HUES6 (cell line): ENCODE measurements at regions not wholly inside any gene's neighbourhood (a gene's known extent, or its start where the extent isn't known, plus 50 kb on each side); places are given as distances from the start of the nearest gene placed in this dataset.

Experiments used
- H3K27ac ChIP-seq: 2 replicates; pipeline ENCODE4 v1.7.0; 2013; ENCODE audit warnings: low read depth, mild to moderate bottlenecking, low read length, inconsistent platforms
- H3K27me3 ChIP-seq: 2 replicates; pipeline ENCODE4 v1.6.1; 2013; ENCODE audit warnings: low read length; ENCODE audit not compliant: control insufficient read depth, insufficient read depth
- H3K36me3 ChIP-seq: 2 replicates; pipeline ENCODE4 v1.6.1; 2013; ENCODE audit warnings: low read length; ENCODE audit not compliant: control insufficient read depth, insufficient read depth
- H3K4me1 ChIP-seq: 2 replicates; pipeline ENCODE4 v1.6.1; 2013; ENCODE audit warnings: low read length; ENCODE audit not compliant: control insufficient read depth, insufficient read depth
- H3K4me3 ChIP-seq: 2 replicates; pipeline ENCODE4 v1.5.1; 2013; ENCODE audit warnings: low read depth, low read length
- H3K9ac ChIP-seq: one replicate; pipeline ENCODE4 v1.6.1; 2013; ENCODE audit warnings: mild to moderate bottlenecking, low read length
- H3K9me3 ChIP-seq: 2 replicates; pipeline ENCODE4 v1.6.1; 2013; ENCODE audit warnings: low read depth, low read length; ENCODE audit not compliant: control insufficient read depth, insufficient read depth

- Histone ChIP-seq H3K27me3 (no peaks in the 10 kb centered on the region), H3K9me3 (no peaks in the 10 kb centered on the region), H3K36me3 (no peaks in the 10 kb centered on the region)
These were observed 207.7 kb upstream of the DACH1 start for GRCh38 chr13:72074663-72075062.

GRCh38 chr13:72072261-72072660 lies 205.3 kb upstream of the DACH1 start:
- H3K27me3 ChIP-seq: no peaks in the 10 kb centered on the region
- no peak overlapping the region for H3K27ac ChIP-seq
- no peaks in the 10 kb centered on the region for H3K36me3 ChIP-seq
- H3K4me3 ChIP-seq: no peak overlapping the region
- H3K4me1 ChIP-seq: no peaks in the 10 kb centered on the region
- peaks cover 3% of the 10 kb centered on the region; the same call in 1 of the 2 replicates for H3K9me3 ChIP-seq
- no peak overlapping the region for H3K9ac ChIP-seq

More at GRCh38 chr13:72074663-72075062, 207.7 kb upstream of the DACH1 start:
- Histone ChIP-seq H3K27ac (no peak overlapping the region), H3K4me3 (no peak overlapping the region), H3K4me1 (no peaks in the 10 kb centered on the region), H3K9ac (no peak overlapping the region)

- Histone ChIP-seq H3K9ac (no peak overlapping the region), H3K4me1 (no peaks in the 10 kb centered on the region), H3K36me3 (no peaks in the 10 kb centered on the region), H3K9me3 (peaks cover 3% of the 10 kb centered on the region; the same call in 1 of the 2 replicates), H3K4me3 (no peak overlapping the region), H3K27ac (no peak overlapping the region), H3K27me3 (no peaks in the 10 kb centered on the region)
These were observed 204.7 kb upstream of the DACH1 start for GRCh38 chr13:72071713-72072112.

GRCh38 chr13:72062566-72062965 lies 195.6 kb upstream of the DACH1 start:
- Histone ChIP-seq H3K4me3 (no peak overlapping the region), H3K36me3 (no peaks in the 10 kb centered on the region), H3K4me1 (peaks cover 11% of the 10 kb centered on the region), H3K9ac (no peak overlapping the region), H3K27me3 (no peaks in the 10 kb centered on the region), H3K9me3 (0 out of 2 replicates have a peak, but pooled peaks cover 4% of the 10 kb centered on the region), H3K27ac (no peak overlapping the region)

- 0 out of 2 replicates have a peak, but pooled peaks cover 4% of the 10 kb centered on the region for H3K9me3 ChIP-seq
- H3K27ac ChIP-seq: no peak overlapping the region
- H3K9ac ChIP-seq: no peak overlapping the region
- H3K4me3 ChIP-seq: no peak overlapping the region
- H3K36me3 ChIP-seq: no peaks in the 10 kb centered on the region
- H3K27me3 ChIP-seq: no peaks in the 10 kb centered on the region
- peaks cover 11% of the 10 kb centered on the region for H3K4me1 ChIP-seq
These were observed 194.6 kb upstream of the DACH1 start for GRCh38 chr13:72061613-72062012.

GRCh38 chr13:72050251-72050650 lies 183.2 kb upstream of the DACH1 start:
- no peaks in the 10 kb centered on the region for H3K36me3 ChIP-seq
- peaks cover 11% of the 10 kb centered on the region; the same call in 1 of the 2 replicates for H3K9me3 ChIP-seq
- H3K27me3 ChIP-seq: no peaks in the 10 kb centered on the region
- H3K4me1 ChIP-seq: peaks cover 4% of the 10 kb centered on the region; the same call in 1 of the 2 replicates
- no peak overlapping the region for H3K4me3 ChIP-seq
- H3K9ac ChIP-seq: no peak overlapping the region
- H3K27ac ChIP-seq: no peak overlapping the region

- Histone ChIP-seq H3K27ac (no peak overlapping the region), H3K9ac (no peak overlapping the region), H3K36me3 (no peaks in the 10 kb centered on the region), H3K4me3 (no peak overlapping the region), H3K4me1 (no peaks in the 10 kb centered on the region), H3K27me3 (no peaks in the 10 kb centered on the region), H3K9me3 (no peaks in the 10 kb centered on the region)
These were observed 176.4 kb upstream of the DACH1 start for GRCh38 chr13:72043366-72043765.

GRCh38 chr13:72041165-72041564 lies 174.2 kb upstream of the DACH1 start:
- Histone ChIP-seq H3K9me3 (no peaks in the 10 kb centered on the region), H3K27me3 (no peaks in the 10 kb centered on the region), H3K4me1 (no peaks in the 10 kb centered on the region), H3K27ac (no peak overlapping the region), H3K4me3 (no peak overlapping the region), H3K36me3 (no peaks in the 10 kb centered on the region), H3K9ac (no peak overlapping the region)

- H3K4me1 ChIP-seq: no peaks in the 10 kb centered on the region
- no peaks in the 10 kb centered on the region for H3K9me3 ChIP-seq
- H3K27ac ChIP-seq: no peak overlapping the region
- no peaks in the 10 kb centered on the region for H3K36me3 ChIP-seq
- H3K4me3 ChIP-seq: no peak overlapping the region
- H3K27me3 ChIP-seq: no peaks in the 10 kb centered on the region
- H3K9ac ChIP-seq: no peak overlapping the region
These were observed 172.1 kb upstream of the DACH1 start for GRCh38 chr13:72039126-72039525.

- no peak overlapping the region for H3K27ac ChIP-seq
- no peak overlapping the region for H3K4me3 ChIP-seq
- H3K9me3 ChIP-seq: no peaks in the 10 kb centered on the region
- no peaks in the 10 kb centered on the region for H3K4me1 ChIP-seq
- no peaks in the 10 kb centered on the region for H3K27me3 ChIP-seq
- no peaks in the 10 kb centered on the region for H3K36me3 ChIP-seq
- H3K9ac ChIP-seq: no peak overlapping the region
These were observed 163.0 kb upstream of the DACH1 start for GRCh38 chr13:72029981-72030380.

- Histone ChIP-seq H3K9me3 (no peaks in the 10 kb centered on the region), H3K4me3 (no peak overlapping the region), H3K36me3 (no peaks in the 10 kb centered on the region), H3K9ac (no peak overlapping the region), H3K27ac (no peak overlapping the region), H3K4me1 (no peaks in the 10 kb centered on the region), H3K27me3 (no peaks in the 10 kb centered on the region)
These were observed 158.8 kb upstream of the DACH1 start for GRCh38 chr13:72025836-72026235.

GRCh38 chr13:72023895-72024294 lies 156.9 kb upstream of the DACH1 start:
- Histone ChIP-seq H3K36me3 (no peaks in the 10 kb centered on the region), H3K4me1 (no peaks in the 10 kb centered on the region), H3K9me3 (no peaks in the 10 kb centered on the region), H3K27ac (no peak overlapping the region), H3K27me3 (no peaks in the 10 kb centered on the region), H3K4me3 (no peak overlapping the region), H3K9ac (no peak overlapping the region)
